GM13977 (cell line): ENCODE measurements at regions not wholly inside any gene's neighbourhood (a gene's known extent, or its start where the extent isn't known, plus 50 kb on each side); places are given as distances from the start of the nearest gene placed in this dataset.

ENCODE experiments used
- DNase-seq: peaks from one replicate; pipeline ENCODE4 v3.0.0; 2012; ENCODE audit warnings: low spot score
- CTCF ChIP-seq: IDR thresholded peaks from 2 replicates; pipeline ENCODE4 v1.5.1; 2012; ENCODE audit warnings: mild to moderate bottlenecking, control low read depth; ENCODE audit not compliant: insufficient read depth; ENCODE audit errors: extremely low read depth, missing control alignments
- in situ Hi-C: fragments of 300-500 bp; cut with MboI; formaldehyde crosslinking; loops from one replicate; pipeline ENCODE4 v1.12.0; 2022; ENCODE audit warnings: low sequenced_read_pairs, low pct_unique_long_range_greater_than_20kb, mixed read lengths, inconsistent platforms; ENCODE audit not compliant: unreplicated experiment

- TF ChIP-seq CTCF, result no peak
- in situ Hi-C loops, result no loop called here
- DNase-seq, result no peak
These were observed 188.2 kb downstream of the OMA1 start for GRCh38 chr1:58358346-58358745.

DNA sequence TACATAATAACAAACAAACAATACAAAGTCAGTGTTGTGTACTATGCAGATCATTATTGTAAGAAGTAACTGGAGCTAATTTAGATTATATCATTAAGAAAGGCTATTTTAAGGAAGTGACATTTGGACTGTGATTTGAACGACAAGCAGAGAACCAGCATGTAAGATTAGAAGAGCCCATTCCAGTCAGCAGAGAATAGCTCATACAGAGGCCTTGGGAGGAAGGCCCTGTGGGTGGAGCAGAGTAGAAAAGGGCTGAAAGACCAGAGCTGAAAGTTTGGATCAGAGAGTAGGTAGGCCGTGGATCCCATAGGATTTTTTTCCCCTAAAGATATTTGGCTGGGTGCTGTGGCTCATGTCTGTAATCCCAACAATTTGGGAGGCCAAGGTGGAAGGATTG is 190.1 kb downstream of the OMA1 start:
- TF ChIP-seq CTCF, result no peak
- in situ Hi-C loops, result no loop called here
- no peak for DNase-seq

DNA sequence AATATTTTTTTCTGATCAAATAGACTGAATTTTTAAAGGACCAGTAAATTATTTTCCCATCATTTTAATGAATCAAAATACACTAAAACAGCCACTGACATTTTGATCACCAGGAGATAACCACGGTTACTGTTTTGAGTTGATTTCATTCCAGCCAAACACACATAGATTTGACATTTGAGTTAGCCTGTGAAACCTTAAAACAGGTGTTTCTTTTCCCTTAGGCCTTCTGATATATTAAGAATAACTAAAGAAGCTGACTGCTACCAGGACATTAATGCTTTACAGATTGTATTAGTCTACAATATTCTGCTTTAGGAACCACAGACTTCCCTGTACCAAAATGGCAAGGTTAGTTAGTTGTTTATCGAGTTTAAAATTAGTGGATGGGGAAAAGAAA is 193.4 kb downstream of the OMA1 start:
- TF ChIP-seq CTCF, result no peak
- in situ Hi-C loops, result no loop called here

DNA sequence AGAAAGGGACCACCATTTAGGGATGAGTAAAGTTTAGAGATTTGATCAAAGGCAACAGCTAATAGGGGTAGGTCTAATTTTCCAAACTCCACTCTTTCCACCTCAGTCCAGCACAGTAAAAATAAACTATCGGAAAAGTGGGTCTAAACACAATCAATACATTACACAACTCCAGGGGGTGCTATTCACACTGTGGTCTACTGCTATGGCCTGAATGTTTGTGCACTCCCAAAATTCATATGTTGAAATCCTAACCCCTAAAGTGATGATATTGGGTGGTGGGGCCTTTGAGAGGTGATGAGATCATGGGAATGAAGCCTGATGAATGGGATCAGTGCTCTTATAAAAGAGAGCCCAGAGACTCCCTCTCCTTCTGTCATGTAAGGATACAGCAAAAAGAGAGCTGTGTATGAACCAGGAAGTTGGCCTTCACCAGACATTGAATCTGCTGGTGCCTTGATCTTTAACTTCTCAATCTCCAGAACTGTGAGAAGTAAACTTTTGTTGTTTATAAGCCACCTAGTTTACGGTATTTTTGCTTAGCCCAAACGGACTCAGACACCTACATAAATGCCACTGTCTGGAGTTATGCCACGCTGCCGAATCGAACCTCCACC is 193.9 kb downstream of the OMA1 start:
- TF ChIP-seq CTCF, result no peak
- in situ Hi-C loops, result no loop called here
- no peak for DNase-seq

More for the DNA sequence above, 193.4 kb downstream of the OMA1 start:
- no peak for DNase-seq

DNA sequence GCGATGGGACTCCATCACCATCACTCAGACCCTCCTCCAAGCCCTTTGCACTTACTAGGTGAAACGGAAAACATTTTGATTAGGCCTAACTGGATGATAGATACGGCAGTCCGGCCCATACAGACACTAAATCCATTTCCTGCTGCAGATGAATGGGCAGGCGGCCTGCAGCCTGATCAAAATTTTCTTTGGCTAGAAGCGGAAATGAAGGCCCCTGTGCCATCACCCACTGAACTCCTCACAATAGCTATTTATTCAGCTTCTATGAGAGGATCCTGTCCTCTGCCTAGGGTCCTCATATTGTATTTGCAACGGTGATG is 200.5 kb downstream of the OMA1 start:
- DNase-seq, result no peak
- in situ Hi-C loops, result no loop called here
- TF ChIP-seq CTCF, result no peak

DNA sequence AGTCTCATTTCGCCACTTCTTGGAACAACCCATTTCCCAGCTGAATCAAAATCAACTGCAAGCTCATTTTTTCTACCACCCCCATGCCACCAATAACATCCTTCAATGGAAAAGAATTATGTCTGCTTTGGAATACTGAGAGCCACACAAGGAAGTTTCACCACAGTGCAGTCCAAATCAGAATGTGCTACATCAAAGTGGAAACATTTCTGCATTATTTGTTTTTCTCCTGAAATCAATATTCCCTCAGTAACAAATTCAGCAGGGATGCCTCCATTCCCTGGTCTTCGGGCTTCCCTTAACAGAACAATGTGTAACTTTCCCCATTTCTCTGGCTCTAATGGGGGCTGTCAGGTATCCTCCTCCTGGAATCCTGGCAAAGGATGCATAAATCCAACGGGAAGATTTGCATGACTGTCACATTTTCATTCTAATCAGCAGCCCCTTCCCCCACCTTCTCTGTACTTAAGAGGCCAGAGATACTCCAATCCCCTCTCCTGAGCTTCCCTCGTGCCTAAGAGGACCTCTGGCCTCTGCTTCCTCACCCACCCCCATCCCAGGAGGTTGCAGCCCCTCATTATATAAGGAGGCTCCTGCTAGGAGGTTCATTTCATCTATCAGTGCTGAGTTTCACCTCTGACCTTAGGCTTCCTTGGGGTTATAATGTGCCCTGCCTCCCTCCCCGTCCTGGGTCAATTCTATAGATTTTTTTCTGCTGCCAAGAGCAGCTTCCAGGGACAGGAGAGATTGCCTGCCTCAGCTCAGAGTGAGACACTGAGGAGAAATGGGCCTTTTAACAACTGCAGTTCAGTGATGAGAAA is 201.1 kb downstream of the OMA1 start:
- DNase-seq, result no peak
- no peak for TF ChIP-seq CTCF
- in situ Hi-C loops, result no loop called here
